Osteoblast (primary cell): ENCODE measurements at regions not wholly inside any gene's neighbourhood (a gene's known extent, or its start where the extent isn't known, plus 50 kb on each side); places are given as distances from the start of the nearest gene placed in this dataset.

Source experiments
- DNase-seq: peaks from one replicate; pipeline ENCODE4 v3.0.0; 2011; ENCODE audit warnings: low spot score, mixed read lengths; ENCODE audit not compliant: insufficient read length; ENCODE audit errors: missing footprints
- H2AFZ ChIP-seq: 2 replicates; pipeline ENCODE4 v1.6.0; 2011; ENCODE audit warnings: mild to moderate bottlenecking, low read length
- H3K27ac ChIP-seq: 2 replicates; pipeline ENCODE4 v1.5.1; 2011; ENCODE audit warnings: mild to moderate bottlenecking, low read depth, low read length, moderate library complexity
- H3K27me3 ChIP-seq: 2 replicates; pipeline ENCODE4 v1.6.0; 2012; ENCODE audit warnings: mild to moderate bottlenecking, control low read depth, inconsistent platforms, low read length, moderate library complexity; ENCODE audit not compliant: insufficient read depth
- H3K36me3 ChIP-seq: 2 replicates; pipeline ENCODE4 v1.5.1; 2011; ENCODE audit warnings: mild to moderate bottlenecking, low read length, control low read depth, moderate library complexity; ENCODE audit not compliant: insufficient read depth
- H3K4me1 ChIP-seq: 2 replicates; pipeline ENCODE4 v1.5.1; 2011; ENCODE audit warnings: mild to moderate bottlenecking, low read length, control low read depth, moderate library complexity; ENCODE audit not compliant: insufficient read depth
- H3K4me2 ChIP-seq: 2 replicates; pipeline ENCODE4 v1.6.0; 2011; ENCODE audit warnings: mild to moderate bottlenecking, low read length; ENCODE audit not compliant: insufficient read depth
- H3K4me3 ChIP-seq: fragments of 200-600 bp; sonication (generic); 3 replicates; pipeline ENCODE4 v1.5.1; 2012; ENCODE audit warnings: mild to moderate bottlenecking, low read length, inconsistent platforms; ENCODE audit not compliant: insufficient read depth
- H3K79me2 ChIP-seq: 2 replicates; pipeline ENCODE4 v1.6.0; 2012; ENCODE audit warnings: mild to moderate bottlenecking, low read length, control low read depth, inconsistent platforms; ENCODE audit not compliant: insufficient read depth
- H3K9me3 ChIP-seq: 2 replicates; pipeline ENCODE4 v1.5.1; 2011; ENCODE audit warnings: low read depth, low read length, control low read depth
- H4K20me1 ChIP-seq: 2 replicates; pipeline ENCODE4 v1.6.0; 2012; ENCODE audit warnings: mild to moderate bottlenecking, low read length, control low read depth; ENCODE audit not compliant: insufficient read depth
- TF ChIP-seq, protein P1 (sequence below): IDR thresholded peaks from 2 replicates; pipeline ENCODE4 v1.5.1; 2011; ENCODE audit warnings: mild to moderate bottlenecking, low read depth, low read length, moderate library complexity; ENCODE audit errors: extremely low read depth

DNA sequence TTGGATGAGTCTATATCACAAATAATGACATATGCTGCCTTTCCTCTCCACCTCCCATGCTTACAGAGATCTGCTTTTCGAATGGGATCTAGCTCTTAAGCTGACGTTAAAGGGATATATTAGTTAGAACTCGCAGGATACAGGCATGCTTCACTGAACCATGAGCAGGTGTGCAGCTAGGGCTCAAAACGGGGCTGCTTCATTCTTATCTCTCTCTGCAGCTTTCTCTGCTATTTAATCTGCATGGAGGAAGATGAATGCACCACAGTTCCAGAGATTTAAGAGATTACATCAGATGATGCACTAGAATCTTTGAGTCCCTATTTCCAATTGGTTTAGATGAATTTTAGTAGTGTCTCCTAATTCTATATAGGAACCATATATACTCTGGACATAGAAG, 327.0 kb downstream of the RAD51AP2 start:
- H3K9me3 ChIP-seq, result peaks cover 2% of the 10 kb centered on the region
- no peak for DNase-seq
- H3K79me2 ChIP-seq, result no peaks in the 10 kb centered on the region
- H3K27me3 ChIP-seq, result no peaks in the 10 kb centered on the region
- H3K4me2 ChIP-seq, result no peak overlapping the region
- TF ChIP-seq, protein P1, sequence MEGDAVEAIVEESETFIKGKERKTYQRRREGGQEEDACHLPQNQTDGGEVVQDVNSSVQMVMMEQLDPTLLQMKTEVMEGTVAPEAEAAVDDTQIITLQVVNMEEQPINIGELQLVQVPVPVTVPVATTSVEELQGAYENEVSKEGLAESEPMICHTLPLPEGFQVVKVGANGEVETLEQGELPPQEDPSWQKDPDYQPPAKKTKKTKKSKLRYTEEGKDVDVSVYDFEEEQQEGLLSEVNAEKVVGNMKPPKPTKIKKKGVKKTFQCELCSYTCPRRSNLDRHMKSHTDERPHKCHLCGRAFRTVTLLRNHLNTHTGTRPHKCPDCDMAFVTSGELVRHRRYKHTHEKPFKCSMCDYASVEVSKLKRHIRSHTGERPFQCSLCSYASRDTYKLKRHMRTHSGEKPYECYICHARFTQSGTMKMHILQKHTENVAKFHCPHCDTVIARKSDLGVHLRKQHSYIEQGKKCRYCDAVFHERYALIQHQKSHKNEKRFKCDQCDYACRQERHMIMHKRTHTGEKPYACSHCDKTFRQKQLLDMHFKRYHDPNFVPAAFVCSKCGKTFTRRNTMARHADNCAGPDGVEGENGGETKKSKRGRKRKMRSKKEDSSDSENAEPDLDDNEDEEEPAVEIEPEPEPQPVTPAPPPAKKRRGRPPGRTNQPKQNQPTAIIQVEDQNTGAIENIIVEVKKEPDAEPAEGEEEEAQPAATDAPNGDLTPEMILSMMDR, result no peak
- H3K36me3 ChIP-seq, result no peaks in the 10 kb centered on the region
- H3K4me3 ChIP-seq, result no peak overlapping the region
- H3K27ac ChIP-seq, result no peak overlapping the region
- no peaks in the 10 kb centered on the region for H3K4me1 ChIP-seq
- no peaks in the 10 kb centered on the region for H4K20me1 ChIP-seq
- H2AFZ ChIP-seq, result no peak overlapping the region

DNA sequence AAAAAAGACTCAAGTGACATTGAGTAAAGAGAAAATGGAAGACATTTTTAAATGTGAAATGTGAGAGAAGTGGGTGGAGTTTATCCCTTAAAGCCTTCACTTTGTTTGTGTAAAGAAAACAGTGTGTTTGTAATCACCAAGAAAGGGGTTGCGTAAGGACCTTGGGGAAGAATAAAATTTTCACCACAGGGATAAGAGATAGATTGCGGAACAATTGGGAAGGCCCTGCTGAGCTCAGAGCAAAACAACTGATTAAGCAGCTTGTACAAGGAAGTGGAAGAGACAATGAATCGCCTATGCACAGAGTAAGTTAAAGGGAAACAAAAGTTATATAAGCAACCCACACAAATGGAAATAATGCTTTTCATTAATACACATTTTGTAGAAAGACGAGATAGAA, 327.7 kb downstream of the RAD51AP2 start:
- Histone ChIP-seq H3K4me2 (no peak overlapping the region), H3K27me3 (no peaks in the 10 kb centered on the region), H3K27ac (no peak overlapping the region), H3K9me3 (peaks cover 2% of the 10 kb centered on the region), H3K79me2 (no peaks in the 10 kb centered on the region), H2AFZ (no peak overlapping the region), H3K4me1 (no peaks in the 10 kb centered on the region), H3K36me3 (no peaks in the 10 kb centered on the region), H4K20me1 (no peaks in the 10 kb centered on the region), H3K4me3 (no peak overlapping the region)
- DNase-seq, result no peak
- TF ChIP-seq, protein P1, result no peak

- Histone ChIP-seq H3K79me2 (no peaks in the 10 kb centered on the region), H3K4me2 (no peak overlapping the region), H3K36me3 (no peaks in the 10 kb centered on the region), H3K4me3 (no peak overlapping the region), H3K27ac (no peak overlapping the region), H3K4me1 (no peaks in the 10 kb centered on the region), H3K9me3 (peaks cover 2% of the 10 kb centered on the region), H3K27me3 (no peaks in the 10 kb centered on the region), H2AFZ (no peak overlapping the region), H4K20me1 (no peaks in the 10 kb centered on the region)
- TF ChIP-seq, protein P1, result no peak
- DNase-seq, result no peak
These were observed 329.5 kb downstream of the RAD51AP2 start for GRCh38 chr2:17188721-17189120.

- DNase-seq, result no peak
- Histone ChIP-seq H3K4me1 (no peaks in the 10 kb centered on the region), H3K36me3 (no peaks in the 10 kb centered on the region), H4K20me1 (no peaks in the 10 kb centered on the region), H3K9me3 (peaks cover 2% of the 10 kb centered on the region), H3K27me3 (no peaks in the 10 kb centered on the region), H3K4me2 (no peak overlapping the region), H2AFZ (no peak overlapping the region), H3K4me3 (no peak overlapping the region), H3K27ac (no peak overlapping the region), H3K79me2 (no peaks in the 10 kb centered on the region)
- TF ChIP-seq, protein P1, result no peak
These were observed 333.7 kb downstream of the RAD51AP2 start for GRCh38 chr2:17184512-17184911.
